ENCODE measurements at regions not wholly inside any gene's neighbourhood (a gene's known extent, or its start where the extent isn't known, plus 50 kb on each side); places are given as distances from the start of the nearest gene placed in this dataset.

- no peak for TF ChIP-seq FOXM1 (IDR thresholded peaks at IDR 0.05; ENCODE audit: low read depth)
- no peak for TF ChIP-seq MXI1 (IDR thresholded peaks at IDR 0.05; ENCODE audit: low read depth, low read length)
- TF ChIP-seq CHD2 (IDR thresholded peaks at IDR 0.05; ENCODE audit: low read length, partially characterized antibody), result no peak
- TF ChIP-seq JUND (IDR thresholded peaks at IDR 0.05), result peak; percentile 58; the same call in 1 of the 2 replicates
- no peak for TF ChIP-seq MEF2A (IDR thresholded peaks at IDR 0.05; ENCODE audit: borderline replicate concordance, low read depth)
- TF ChIP-seq RAD21 (IDR thresholded peaks at IDR 0.05; ENCODE audit: low read length), result peak; percentile 79
- TF ChIP-seq TAF1 (IDR thresholded peaks at IDR 0.05; ENCODE audit: borderline replicate concordance, low read depth, low read length), result no peak
- TF ChIP-seq PBX3 (IDR thresholded peaks at IDR 0.05), result no peak
- no peak for TF ChIP-seq REST (IDR thresholded peaks at IDR 0.05; ENCODE audit: low read depth, low read length)
- no peak for TF ChIP-seq YY1 (IDR thresholded peaks at IDR 0.05; ENCODE audit: low read depth)
- TF ChIP-seq MAX (IDR thresholded peaks at IDR 0.05; ENCODE audit: low read depth), result no peak
- peak; percentile 63 for TF ChIP-seq SMC3 (IDR thresholded peaks at IDR 0.05; ENCODE audit: low read depth, low read length)
- no peak for TF ChIP-seq USF1 (IDR thresholded peaks at IDR 0.05; ENCODE audit: borderline replicate concordance, low read depth)
These were observed 77.4 kb downstream of the SEC61B start (continued) for GRCh38 chr9:99299211-99300102.

- CTCF ChIA-PET, result interaction anchor here (0.6 to 1.6 kb wide), 7 partner anchors 10 to 711 kb away, joined by 3 to 4 read pairs (median 3); no protein-coding TSS in a partner anchor
- Histone ChIP-seq H3K27ac (ENCODE audit: low read depth in 2 of 2, low read length in 1 of 2) (no peak overlapping the region), H3K4me3 (ENCODE audit: low read depth in 2 of 2, low read length in 1 of 2) (no peak overlapping the region), H3K9me3 (no peaks in the 10 kb centered on the region), H3K4me1 (ENCODE audit: control insufficient read depth in 1 of 2, insufficient read depth in 2 of 2, low read depth in 1 of 2, low read length in 1 of 2) (peaks cover 0 to 21% of the 10 kb centered on the region in 2 experiments; a peak in 2 of 4 replicates), H3K9me2 (no peaks in the 10 kb centered on the region), H2AFZ (ENCODE audit: low read depth) (no peak overlapping the region), H3K27me3 (ENCODE audit: insufficient read depth) (no peaks in the 10 kb centered on the region), H3K36me3 (replicated peaks in 1 of 2; ENCODE audit: control insufficient read depth in 1 of 2, insufficient read depth in 2 of 2, low read length in 1 of 2) (no peaks in the 10 kb centered on the region), H3K79me2 (ENCODE audit: insufficient read depth) (no peaks in the 10 kb centered on the region), H3F3A (replicated peaks; ENCODE audit: insufficient read depth) (no peaks in the 10 kb centered on the region), H3K9ac (no peak overlapping the region), H3K4me2 (no peak overlapping the region), H4K20me1 (ENCODE audit: insufficient read depth) (no peaks in the 10 kb centered on the region)
- TF ChIP-seq TCF12 (IDR thresholded peaks at IDR 0.05) (no peak), NFIC (IDR thresholded peaks at IDR 0.05; ENCODE audit: borderline replicate concordance) (no peak)
- POLR2A ChIA-PET, result interaction anchor here (0.7 to 1.2 kb wide), 2 partner anchors 165 to 519 kb away, joined by 3 to 4 read pairs; no protein-coding TSS in a partner anchor
- no peak for DNase-seq
- 0% methylated on average over 1 of the region's 1 CpG for WGBS (ENCODE audit: low lambda C conversion rate)
These were observed 78.0 kb downstream of the SEC61B start for GRCh38 chr9:99300103-99300439.
